GM21528 (cell line): ENCODE measurements at regions not wholly inside any gene's neighbourhood (a gene's known extent, or its start where the extent isn't known, plus 50 kb on each side); places are given as distances from the start of the nearest gene placed in this dataset.
"Not testable (repeated sequence)": the region's sequence is repeated elsewhere in the genome, so short reads cannot be mapped to it uniquely, and the experiment has no call there.

Experiments
- ATAC-seq: cut with Tn5 transposase; IDR thresholded peaks from one replicate; pipeline ENCODE4 v1.9.1; 2021; ENCODE audit warnings: mild to moderate bottlenecking, moderate library complexity; ENCODE audit not compliant: unreplicated experiment, low FRiP score

- no peak for ATAC-seq
Measured at GRCh38 chr6:11411593-11411992, 126.0 kb upstream of the TMEM170B start.

DNA sequence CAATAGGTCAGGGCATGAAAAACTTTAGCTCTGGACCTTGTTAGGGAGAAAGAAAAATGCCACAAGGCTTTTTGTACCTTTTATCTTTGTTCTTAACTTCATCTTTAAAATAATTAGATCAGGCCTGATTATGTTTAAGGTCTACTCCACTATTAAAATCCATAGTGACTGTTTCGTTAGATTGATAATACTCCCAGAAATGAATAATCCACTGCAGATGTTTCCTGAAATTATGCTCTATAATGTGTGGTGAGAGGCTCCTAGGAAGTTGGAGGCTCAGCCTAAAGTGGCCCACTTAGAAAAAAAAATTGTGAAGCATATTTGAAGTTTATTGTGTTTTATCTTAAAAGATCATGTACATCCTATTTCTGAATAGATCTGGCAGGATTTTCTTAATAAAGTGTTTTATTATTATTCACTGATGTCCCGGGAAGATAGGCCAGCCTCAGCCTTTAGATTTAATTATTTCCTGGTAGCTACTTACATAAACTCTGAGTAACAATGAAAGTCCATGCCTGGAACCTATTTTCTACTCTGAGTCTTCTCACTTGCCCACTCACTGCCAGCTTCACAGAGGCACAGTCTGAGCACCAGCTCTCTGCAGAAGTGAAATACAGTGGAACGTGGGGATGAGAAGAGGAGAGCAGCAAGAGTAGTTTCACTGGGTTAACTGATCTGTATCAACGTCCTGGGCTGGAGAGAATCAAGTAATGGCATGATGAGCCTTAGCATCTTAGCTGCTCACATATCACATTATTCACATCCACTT lies 126.8 kb upstream of the TMEM170B start:
- no peak for ATAC-seq

DNA sequence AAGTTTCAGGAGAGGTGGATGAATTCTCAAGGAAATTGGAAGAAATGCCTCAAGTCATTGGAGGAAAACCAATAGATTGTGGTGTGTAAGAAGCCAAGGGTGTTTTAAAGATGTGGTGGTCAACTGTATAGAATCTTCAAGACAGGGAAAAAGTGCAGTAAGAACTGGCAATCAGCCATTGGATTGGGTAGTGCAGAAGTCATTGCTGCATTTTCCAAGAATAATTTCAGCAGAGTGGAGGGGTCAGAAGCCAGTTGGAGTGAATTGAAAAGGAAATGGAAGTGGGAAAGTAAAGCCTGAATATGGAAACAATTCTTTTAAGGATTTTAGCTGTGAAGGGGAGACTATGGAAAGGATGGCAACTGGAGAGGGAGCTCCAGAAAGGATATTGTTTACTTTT lies 128.2 kb upstream of the TMEM170B start:
- no peak for ATAC-seq

- no peak for ATAC-seq
Measured at GRCh38 chr6:11407414-11407813, 130.1 kb upstream of the TMEM170B start.

DNA sequence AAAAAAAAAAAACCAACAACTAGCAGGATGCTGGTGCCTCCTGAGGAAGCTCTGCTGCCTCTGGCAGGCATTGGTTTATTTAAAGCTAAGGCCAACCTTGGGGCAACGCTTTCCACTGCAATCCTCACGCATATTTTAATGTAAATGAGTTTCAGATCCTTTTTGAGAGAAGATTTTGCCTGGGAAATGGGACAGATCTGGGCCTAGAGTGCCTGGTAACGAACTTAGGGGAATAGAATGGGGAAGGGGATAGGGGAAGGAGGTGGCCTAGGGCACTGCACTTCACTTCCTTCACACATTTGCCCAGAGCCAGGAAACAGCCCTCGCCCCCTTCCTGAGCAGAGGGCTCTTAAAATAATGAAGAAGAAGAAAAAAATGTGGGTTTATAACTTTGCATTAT lies 132.7 kb upstream of the TMEM170B start:
- no peak for ATAC-seq

DNA sequence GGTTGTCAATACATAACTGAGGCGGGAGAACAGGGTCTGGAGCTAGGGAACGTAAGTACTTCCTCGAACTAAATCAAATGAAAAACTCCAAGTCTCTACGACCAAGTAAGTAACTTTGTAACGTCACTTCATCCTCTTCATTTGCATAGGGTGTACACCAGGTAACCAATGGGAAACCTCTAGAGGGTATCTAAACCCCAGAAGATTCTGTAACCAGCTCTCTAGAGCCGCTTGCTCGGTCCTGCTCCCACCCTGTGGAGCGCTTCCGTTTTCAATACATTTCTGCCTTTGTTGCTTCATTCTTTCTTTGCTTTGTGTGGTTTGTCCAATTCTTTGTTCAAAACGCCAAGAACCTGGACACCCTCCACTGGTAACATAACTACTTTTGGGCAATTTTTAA lies 133.5 kb upstream of the TMEM170B start:
- no peak for ATAC-seq

DNA sequence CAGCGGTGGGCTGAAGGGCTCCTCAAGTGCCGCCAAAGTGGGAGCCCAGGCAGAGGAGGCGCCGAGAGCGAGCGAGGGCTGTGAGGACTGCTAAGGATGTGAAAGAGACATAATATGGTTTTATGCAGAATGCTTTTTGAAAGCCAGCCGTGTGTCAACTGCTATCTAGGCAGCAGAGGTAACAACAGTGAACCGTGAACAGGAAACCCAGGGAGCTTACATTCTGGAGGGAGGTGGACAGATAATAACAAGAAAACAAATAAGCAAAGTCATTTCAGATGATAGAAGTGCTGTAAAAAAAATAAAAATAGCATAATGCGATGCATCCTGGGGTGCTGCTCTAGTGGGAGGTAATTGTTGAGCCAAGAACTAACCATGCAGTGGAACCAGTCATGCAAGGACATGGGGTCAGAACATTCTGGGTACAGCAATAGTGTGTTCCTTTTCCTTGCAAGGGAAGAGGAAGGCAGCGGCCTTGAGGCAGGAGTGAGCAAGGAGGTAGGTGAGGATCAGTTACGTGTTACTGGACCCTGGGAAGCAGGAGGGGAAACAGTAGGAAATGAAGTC lies 134.4 kb upstream of the TMEM170B start:
- no peak for ATAC-seq

DNA sequence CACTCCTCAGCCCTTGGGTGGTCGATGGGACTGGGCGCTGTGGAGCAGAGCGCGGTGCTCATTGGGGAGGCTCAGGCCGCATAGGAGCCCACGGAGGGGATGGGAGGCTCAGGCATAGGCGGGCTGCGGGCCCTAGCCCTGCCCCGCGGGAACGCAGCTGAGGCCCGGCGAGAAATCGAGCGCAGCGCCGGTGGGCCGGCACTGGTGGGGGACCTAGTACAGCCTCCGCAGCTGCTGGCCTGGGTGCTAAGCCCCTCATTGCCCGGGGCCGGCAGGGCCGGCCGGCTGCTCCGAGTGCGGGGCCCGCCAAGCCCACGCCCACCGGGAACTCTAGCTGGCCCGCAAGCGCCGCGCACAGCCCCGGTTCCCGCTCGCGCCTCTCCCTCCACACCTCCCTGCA lies 135.0 kb upstream of the TMEM170B start:
- not testable (repeated sequence) for ATAC-seq

DNA sequence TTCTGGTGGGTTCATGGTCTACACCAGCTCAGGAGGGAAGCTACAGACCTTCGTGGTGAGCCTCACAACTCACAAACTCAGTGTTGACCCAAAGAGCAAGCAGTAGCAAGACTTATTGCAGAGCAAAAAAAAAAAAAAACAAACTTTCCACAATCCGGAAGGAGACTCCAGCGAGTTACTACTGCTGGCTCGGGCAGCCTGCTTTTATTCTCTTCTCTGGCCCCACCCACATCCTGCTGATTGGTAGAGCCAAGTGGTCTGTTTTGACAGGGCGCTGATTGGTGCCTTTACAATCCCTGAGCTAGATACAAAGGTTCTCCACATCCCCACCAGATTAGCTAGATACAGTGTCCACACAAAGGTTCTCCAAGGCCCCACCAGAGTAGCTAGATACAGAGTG lies 135.6 kb upstream of the TMEM170B start:
- not testable (repeated sequence) for ATAC-seq

- no peak for ATAC-seq
Measured at GRCh38 chr6:11398451-11399326, 138.9 kb upstream of the TMEM170B start.

- ATAC-seq: no peak
Measured at GRCh38 chr6:11397622-11398450, 139.7 kb upstream of the TMEM170B start.

DNA sequence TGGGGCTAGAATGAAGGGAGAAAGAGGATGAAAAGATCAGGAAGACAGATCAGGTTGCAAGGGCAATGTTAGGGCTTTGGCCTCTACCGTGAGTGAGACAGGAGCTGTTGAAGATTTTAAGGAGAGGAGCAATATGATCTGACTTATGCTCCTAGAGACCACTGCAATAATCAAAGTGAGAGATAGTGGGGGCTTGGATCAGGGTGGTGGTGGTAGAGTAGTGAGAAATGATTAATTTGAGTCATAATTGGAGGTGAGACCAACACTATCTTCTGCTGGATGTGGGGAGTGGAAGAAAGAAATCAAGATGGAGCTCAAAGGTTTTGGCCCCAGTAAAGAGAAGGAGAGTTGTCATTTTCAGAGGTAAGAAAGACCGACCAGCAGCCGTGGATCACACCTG lies 140.7 kb upstream of the TMEM170B start:
- ATAC-seq: no peak

- no peak for ATAC-seq
Measured at GRCh38 chr6:11393713-11394627, 143.6 kb upstream of the TMEM170B start.

DNA sequence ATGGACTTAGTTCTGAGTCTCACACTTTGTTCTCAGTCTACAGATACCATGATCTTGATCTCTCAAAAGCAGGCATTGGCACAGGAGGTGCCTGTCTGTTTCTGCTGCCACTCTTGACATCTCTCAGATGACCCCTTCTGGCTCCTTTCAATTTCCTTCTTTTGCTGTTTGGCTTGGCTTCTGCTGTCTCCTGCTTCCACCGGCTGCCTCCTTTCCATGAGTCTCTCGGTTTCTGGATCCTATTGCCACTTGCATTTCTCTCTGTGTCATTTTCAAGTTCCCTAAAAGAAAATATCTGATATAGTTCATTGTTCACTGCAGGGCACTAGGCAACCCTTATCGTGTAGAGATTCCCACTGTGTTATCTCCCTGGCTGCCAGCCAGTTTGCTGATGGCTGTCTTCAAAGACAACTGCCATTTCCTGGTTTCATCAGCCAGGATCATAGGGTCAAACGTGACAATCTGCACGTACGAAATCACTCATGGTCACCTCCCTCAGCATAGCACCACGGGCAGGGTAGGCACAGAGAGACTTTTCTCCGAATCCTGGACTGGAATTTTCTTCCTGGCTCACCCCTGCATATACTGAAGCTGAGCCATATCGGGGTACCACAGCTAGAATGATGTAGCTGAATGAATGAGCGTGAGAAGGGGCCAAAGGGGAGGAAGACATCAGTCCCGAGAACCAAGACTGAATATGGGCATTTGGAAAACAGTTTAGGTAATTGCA lies 144.6 kb upstream of the TMEM170B start:
- ATAC-seq: no peak

GRCh38 chr6:11391934-11392777 lies 145.4 kb upstream of the TMEM170B start:
- no peak for ATAC-seq

- no peak for ATAC-seq
Measured at GRCh38 chr6:11389977-11390376, 147.6 kb upstream of the TMEM170B start.

GRCh38 chr6:11388983-11389944 lies 148.3 kb upstream of the TMEM170B start:
- ATAC-seq: no peak
